BJ (cell line): ENCODE measurements at regions not wholly inside any gene's neighbourhood (a gene's known extent, or its start where the extent isn't known, plus 50 kb on each side); places are given as distances from the start of the nearest gene placed in this dataset.

ENCODE experiments used
- CTCF ChIA-PET: fragments of 350-600 bp; formaldehyde crosslinking; extraction: SDS; loops from one replicate; lab custom pipeline; 2021; ENCODE audit warnings: antibody characterized with exemption, inconsistent platforms; lab: Yijun Ruan, JAX
- POLR2A ChIA-PET: fragments of 300-600 bp; sonication (Branson Sonifier 250); formaldehyde crosslinking; extraction: SDS; loops from one replicate; lab custom pipeline; 2021; ENCODE audit warnings: antibody characterized with exemption; lab: Charles Lee
- DNase-seq: peaks from one replicate; pipeline ENCODE4 v3.0.0-alpha.2; 2011; ENCODE audit warnings: low read depth
- H3K27me3 ChIP-seq: 2 replicates; pipeline ENCODE4 v1.6.0; 2011; ENCODE audit warnings: low read length; ENCODE audit not compliant: control insufficient read depth, insufficient read depth
- H3K36me3 ChIP-seq: 2 replicates; pipeline ENCODE4 v1.5.1; 2011; ENCODE audit warnings: low read length; ENCODE audit not compliant: control insufficient read depth, insufficient read depth
- H3K4me3 ChIP-seq: 2 replicates; pipeline ENCODE4 v1.5.1; 2011; ENCODE audit warnings: low read depth, mild to moderate bottlenecking, control low read depth, low read length
- CTCF ChIP-seq: IDR thresholded peaks from 2 replicates; pipeline ENCODE4 v1.5.1; 2011; ENCODE audit warnings: low read depth, mild to moderate bottlenecking, control low read depth, inconsistent platforms, low read length, moderate library complexity; ENCODE audit not compliant: insufficient read depth

GRCh38 chr7:79936281-79936983 lies 198.2 kb upstream of the GNAI1 start:
- ChIA-PET CTCF (interaction anchor here (0.6 kb wide), 1 partner anchor 43 kb away, joined by 3 read pairs; no protein-coding TSS in a partner anchor), POLR2A (no interaction called here)
- Histone ChIP-seq H3K4me3 (no peak overlapping the region), H3K27me3 (no peaks in the 10 kb centered on the region), H3K36me3 (no peaks in the 10 kb centered on the region)
- TF ChIP-seq CTCF = no peak
- no peak for DNase-seq

GRCh38 chr7:79934727-79935126 lies 199.9 kb upstream of the GNAI1 start:
- CTCF ChIA-PET = no interaction called here
- Histone ChIP-seq H3K27me3 (no peaks in the 10 kb centered on the region), H3K36me3 (no peaks in the 10 kb centered on the region), H3K4me3 (no peak overlapping the region)
- POLR2A ChIA-PET = interaction anchor here (0.6 kb wide), 1 partner anchor 22 kb away, joined by 3 read pairs; no protein-coding TSS in a partner anchor
- DNase-seq = no peak
- no peak for TF ChIP-seq CTCF

GRCh38 chr7:79933144-79933543 lies 201.5 kb upstream of the GNAI1 start:
- no peaks in the 10 kb centered on the region for H3K27me3 ChIP-seq
- DNase-seq = no peak
- TF ChIP-seq CTCF = no peak
- CTCF ChIA-PET = no interaction called here
- H3K4me3 ChIP-seq = no peak overlapping the region
- no peaks in the 10 kb centered on the region for H3K36me3 ChIP-seq
- POLR2A ChIA-PET = no interaction called here

GRCh38 chr7:79930604-79931003 lies 204.0 kb upstream of the GNAI1 start:
- no peaks in the 10 kb centered on the region for H3K27me3 ChIP-seq
- CTCF ChIA-PET = no interaction called here
- no peaks in the 10 kb centered on the region for H3K36me3 ChIP-seq
- H3K4me3 ChIP-seq = no peak overlapping the region
- no peak for DNase-seq
- no peak for TF ChIP-seq CTCF
- POLR2A ChIA-PET = no interaction called here

GRCh38 chr7:79927116-79927515 lies 207.5 kb upstream of the GNAI1 start:
- no peak for DNase-seq
- ChIA-PET CTCF (no interaction called here), POLR2A (no interaction called here)
- Histone ChIP-seq H3K36me3 (no peaks in the 10 kb centered on the region), H3K27me3 (no peaks in the 10 kb centered on the region), H3K4me3 (no peak overlapping the region)
- TF ChIP-seq CTCF = no peak
